PC-9 (cell line): ENCODE measurements at regions not wholly inside any gene's neighbourhood (a gene's known extent, or its start where the extent isn't known, plus 50 kb on each side); places are given as distances from the start of the nearest gene placed in this dataset.

Experiments used
- CTCF ChIP-seq: fragments of 200-600 bp; sonication (generic); conservative IDR thresholded peaks from 2 replicates; pipeline ENCODE4 v1.6.1; 2017; ENCODE audit warnings: mixed run types, antibody characterized with exemption, mild to moderate bottlenecking, moderate library complexity
- EZH2 ChIP-seq: fragments of 200-600 bp; sonication (generic); IDR thresholded peaks from 2 replicates; pipeline ENCODE4 v1.8.0; 2017; ENCODE audit warnings: antibody characterized with exemption, low read depth

GRCh38 chr10:130545697-130546096, 409.5 kb downstream of the GLRX3 start:
- TF ChIP-seq CTCF: no peak
- no peak for TF ChIP-seq EZH2
